BJ (cell line): ENCODE measurements at regions not wholly inside any gene's neighbourhood (a gene's known extent, or its start where the extent isn't known, plus 50 kb on each side); places are given as distances from the start of the nearest gene placed in this dataset.
"Not testable (repeated sequence)": the region's sequence is repeated elsewhere in the genome, so short reads cannot be mapped to it uniquely, and the experiment has no call there.

Experiments used
- CTCF ChIA-PET: fragments of 350-600 bp; formaldehyde crosslinking; extraction: SDS; loops from one replicate; lab custom pipeline; 2021; ENCODE audit warnings: antibody characterized with exemption, inconsistent platforms; lab: Yijun Ruan, JAX
- POLR2A ChIA-PET: fragments of 300-600 bp; sonication (Branson Sonifier 250); formaldehyde crosslinking; extraction: SDS; loops from one replicate; lab custom pipeline; 2021; ENCODE audit warnings: antibody characterized with exemption; lab: Charles Lee
- DNase-seq: peaks from one replicate; pipeline ENCODE4 v3.0.0-alpha.2; 2011; ENCODE audit warnings: low read depth
- H3K27me3 ChIP-seq: 2 replicates; pipeline ENCODE4 v1.6.0; 2011; ENCODE audit warnings: low read length; ENCODE audit not compliant: control insufficient read depth, insufficient read depth
- H3K36me3 ChIP-seq: 2 replicates; pipeline ENCODE4 v1.5.1; 2011; ENCODE audit warnings: low read length; ENCODE audit not compliant: control insufficient read depth, insufficient read depth
- H3K4me3 ChIP-seq: 2 replicates; pipeline ENCODE4 v1.5.1; 2011; ENCODE audit warnings: low read depth, mild to moderate bottlenecking, control low read depth, low read length
- CTCF ChIP-seq: IDR thresholded peaks from 2 replicates; pipeline ENCODE4 v1.5.1; 2011; ENCODE audit warnings: low read depth, mild to moderate bottlenecking, control low read depth, inconsistent platforms, low read length, moderate library complexity; ENCODE audit not compliant: insufficient read depth

GRCh38 chr1:204788470-204788869, 82.2 kb upstream of the NFASC start:
- ChIA-PET POLR2A (no interaction called here), CTCF (interaction anchor here (12.6 kb wide), 1 partner anchor 16 kb away, joined by 164 read pairs; no protein-coding TSS in a partner anchor)
- peaks cover 13% of the 10 kb centered on the region for H3K27me3 ChIP-seq

GRCh38 chr1:204791453-204792353, 79.0 kb upstream of the NFASC start:
- CTCF ChIA-PET = interaction anchor here (0.7 to 12.6 kb wide), 25 partner anchors 10 to 701 kb away, joined by 3 to 164 read pairs (median 3); no protein-coding TSS in a partner anchor
- DNase-seq = no peak

More at GRCh38 chr1:204788470-204788869, 82.2 kb upstream of the NFASC start:
- H3K4me3 ChIP-seq = no peak overlapping the region
- DNase-seq = no peak
- no peaks in the 10 kb centered on the region for H3K36me3 ChIP-seq
- no peak for TF ChIP-seq CTCF

DNA sequence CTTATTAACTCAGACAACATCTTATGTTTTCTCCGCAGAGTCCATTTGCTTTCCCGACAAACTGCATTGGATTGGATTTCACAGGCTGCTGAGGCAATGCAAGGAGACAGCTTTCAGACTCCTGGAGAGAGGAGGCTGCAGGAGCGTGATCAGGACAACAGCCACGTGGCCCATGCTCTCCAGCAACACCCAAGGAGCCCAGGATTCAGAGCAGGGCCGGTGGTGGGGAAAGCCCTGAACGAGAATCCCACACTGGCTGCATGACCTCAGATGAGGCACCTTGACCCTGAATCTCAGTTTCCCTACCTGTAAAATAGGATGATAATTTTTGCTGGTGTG, 78.3 kb upstream of the NFASC start:
- no peak for DNase-seq
- TF ChIP-seq CTCF = no peak
- no peaks in the 10 kb centered on the region for H3K36me3 ChIP-seq
- ChIA-PET CTCF (interaction anchor here (0.7 to 12.6 kb wide), 20 partner anchors 11 to 226 kb away, joined by 3 to 164 read pairs (median 4); no protein-coding TSS in a partner anchor), POLR2A (no interaction called here)
- no peak overlapping the region for H3K4me3 ChIP-seq
- peaks cover 11% of the 10 kb centered on the region for H3K27me3 ChIP-seq

More at GRCh38 chr1:204791453-204792353, 79.0 kb upstream of the NFASC start:
- peak; percentile 88 for TF ChIP-seq CTCF
- Histone ChIP-seq H3K36me3 (no peaks in the 10 kb centered on the region), H3K4me3 (no peak overlapping the region), H3K27me3 (peaks cover 11% of the 10 kb centered on the region)
- POLR2A ChIA-PET = no interaction called here

DNA sequence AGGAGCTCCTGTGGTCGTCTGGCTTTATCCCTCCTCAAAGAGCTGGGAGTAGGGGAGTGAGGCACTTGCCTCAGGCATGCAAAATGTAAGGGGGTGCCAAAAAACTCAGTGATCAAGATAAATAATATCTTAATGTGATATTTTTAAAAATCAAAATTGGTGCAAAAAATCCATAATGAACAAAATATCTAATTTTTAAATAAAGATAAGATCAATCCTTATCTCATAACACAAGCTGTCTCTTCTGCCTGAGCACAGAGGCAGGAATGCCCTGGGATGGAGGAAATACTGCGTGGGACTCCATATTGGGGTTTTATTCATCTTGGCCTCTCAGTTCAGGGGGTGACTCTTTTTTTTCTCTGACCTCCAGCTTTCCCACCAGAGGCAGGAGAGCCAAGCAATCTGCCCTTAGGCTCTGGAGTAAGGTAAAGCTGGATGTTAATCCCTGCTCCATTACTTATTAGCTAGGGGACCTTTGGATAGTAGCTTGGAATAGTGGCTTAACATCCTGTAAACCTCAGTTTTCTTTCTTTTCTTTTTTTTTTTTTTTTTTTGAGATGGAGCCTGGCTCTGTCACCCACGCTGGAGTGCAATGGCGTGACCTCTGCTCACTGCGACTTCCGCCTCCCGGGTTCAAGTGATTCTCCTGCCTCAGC, 77.3 kb upstream of the NFASC start:
- no peak for TF ChIP-seq CTCF
- ChIA-PET POLR2A (no interaction called here), CTCF (interaction anchor here (1.6 to 12.6 kb wide), 3 partner anchors 12 to 227 kb away, joined by 5 to 164 read pairs (median 12); no protein-coding TSS in a partner anchor)
- H3K4me3 ChIP-seq = no peak overlapping the region
- peaks cover 9% of the 10 kb centered on the region for H3K27me3 ChIP-seq
- DNase-seq = no peak
- no peaks in the 10 kb centered on the region for H3K36me3 ChIP-seq

DNA sequence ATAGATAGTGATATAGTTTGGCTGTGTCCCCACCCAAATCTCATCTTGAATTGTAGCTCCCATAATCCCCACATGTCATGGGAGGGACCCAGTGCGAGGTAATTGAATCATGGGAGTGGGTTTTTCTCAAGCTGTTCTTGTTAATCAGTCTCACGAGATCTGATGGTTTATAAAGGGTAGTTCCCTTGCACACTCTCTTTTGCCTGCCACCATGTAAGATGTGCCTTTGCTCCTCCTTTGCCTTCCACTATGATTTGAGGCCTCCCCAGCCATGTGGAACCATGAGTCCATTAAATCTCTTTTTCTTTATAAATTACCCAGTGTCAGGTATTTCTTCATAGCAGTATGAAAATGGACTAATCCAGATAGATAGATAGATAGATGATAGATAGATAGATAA, 73.8 kb upstream of the NFASC start:
- ChIA-PET POLR2A (interaction anchor here (0.6 kb wide), 1 partner anchor 1028 kb away, joined by 8 read pairs; no protein-coding TSS in a partner anchor), CTCF (interaction anchor here (1.0 to 12.6 kb wide), 2 partner anchors 8 to 145 kb away, joined by 4 to 164 read pairs; no protein-coding TSS in a partner anchor)
- H3K36me3 ChIP-seq, DNase-seq, H3K4me3 ChIP-seq: not testable (repeated sequence)
- peaks cover 12% of the 10 kb centered on the region for H3K27me3 ChIP-seq
